Caco-2 (cell line): ENCODE measurements at regions not wholly inside any gene's neighbourhood (a gene's known extent, or its start where the extent isn't known, plus 50 kb on each side); places are given as distances from the start of the nearest gene placed in this dataset.

Source experiments
- BruUV-seq: library from RNA; stranded (reverse); fragments of 400-500 nt; replicated peaks from 2 replicates; lab custom pipeline; 2021; lab: Mats Ljungman, UMichigan
- CTCF ChIA-PET: fragments of 300-600 bp; sonication (Branson Sonifier 250); formaldehyde crosslinking; loops from one replicate; lab custom pipeline; 2022; ENCODE audit warnings: antibody characterized with exemption; lab: Charles Lee
- POLR2A ChIA-PET: fragments of 300-600 bp; sonication (Branson Sonifier 250); formaldehyde crosslinking; loops from one replicate; lab custom pipeline; 2022; ENCODE audit warnings: antibody characterized with exemption; lab: Charles Lee
- DNase-seq, 2 experiments: peaks; one replicate each; pipeline versions ENCODE4 v3.0.0 to v3.0.0-alpha.2; 2020 to 2022
- H3K27me3 ChIP-seq: replicated peaks from 2 replicates; pipeline ENCODE4 v1.6.0; 2011; ENCODE audit warnings: low read length; ENCODE audit not compliant: control insufficient read depth, insufficient read depth
- H3K36me3 ChIP-seq: 2 replicates; pipeline ENCODE4 v1.5.1; 2011; ENCODE audit warnings: low read length; ENCODE audit not compliant: control insufficient read depth, insufficient read depth
- H3K4me1 ChIP-seq: fragments of 250-450 bp; sonication (Bioruptor Pico); 2 replicates; pipeline ENCODE4 v1.5.1; 2020; ENCODE audit warnings: mild to moderate bottlenecking
- H3K4me3 ChIP-seq: 2 replicates; pipeline ENCODE4 v1.5.1; 2011; ENCODE audit warnings: low read depth, mild to moderate bottlenecking, control low read depth, low read length
- H3K9me3 ChIP-seq: fragments of 250-450 bp; sonication (Bioruptor Pico); 2 replicates; pipeline ENCODE4 v1.5.1; 2020; ENCODE audit warnings: mild to moderate bottlenecking, moderate library complexity
- H3K27ac Mint-ChIP-seq: one replicate; pipeline ENCODE4 v1.8.0; 2022; ENCODE audit warnings: mixed read lengths; ENCODE audit not compliant: unreplicated experiment
- H3K27me3 Mint-ChIP-seq: one replicate; pipeline ENCODE4 v1.8.0; 2022; ENCODE audit warnings: mixed read lengths; ENCODE audit not compliant: insufficient read depth, unreplicated experiment
- H3K36me3 Mint-ChIP-seq: one replicate; pipeline ENCODE4 v1.8.0; 2022; ENCODE audit warnings: mild to moderate bottlenecking, mixed read lengths; ENCODE audit not compliant: insufficient read depth, unreplicated experiment
- H3K4me1 Mint-ChIP-seq: one replicate; pipeline ENCODE4 v1.8.0; 2022; ENCODE audit warnings: low read depth, mixed read lengths; ENCODE audit not compliant: unreplicated experiment
- H3K4me3 Mint-ChIP-seq: one replicate; pipeline ENCODE4 v1.8.0; 2022; ENCODE audit warnings: mild to moderate bottlenecking, moderate library complexity, mixed read lengths; ENCODE audit not compliant: unreplicated experiment
- H3K9me3 Mint-ChIP-seq: one replicate; pipeline ENCODE4 v1.8.0; 2022; ENCODE audit warnings: mixed read lengths; ENCODE audit not compliant: unreplicated experiment
- intact Hi-C: fragments of 100-400 bp; cut with micrococcal nuclease; formaldehyde crosslinking; loops from one replicate; pipeline ENCODE4 v1.10.0; 2022; ENCODE audit not compliant: unreplicated experiment
- TF ChIP-seq, protein P1 (sequence below), 2 experiments: fragments of 200-600 bp in 1 of 2; IDR thresholded peaks; 1 replicate in 1 of 2; 2 replicates in 1 of 2; pipeline versions ENCODE4 v1.5.1 to v1.8.0; 2011 to 2022; ENCODE audit warnings: antibody characterized with exemption in 1 of 2, control low read depth in 1 of 2, inconsistent platforms in 1 of 2, low read depth in 1 of 2, low read length in 1 of 2, mild to moderate bottlenecking in 1 of 2, moderate library complexity in 1 of 2; ENCODE audit not compliant: insufficient read depth in 1 of 2, severe bottlenecking in 1 of 2, unreplicated experiment in 1 of 2

DNA sequence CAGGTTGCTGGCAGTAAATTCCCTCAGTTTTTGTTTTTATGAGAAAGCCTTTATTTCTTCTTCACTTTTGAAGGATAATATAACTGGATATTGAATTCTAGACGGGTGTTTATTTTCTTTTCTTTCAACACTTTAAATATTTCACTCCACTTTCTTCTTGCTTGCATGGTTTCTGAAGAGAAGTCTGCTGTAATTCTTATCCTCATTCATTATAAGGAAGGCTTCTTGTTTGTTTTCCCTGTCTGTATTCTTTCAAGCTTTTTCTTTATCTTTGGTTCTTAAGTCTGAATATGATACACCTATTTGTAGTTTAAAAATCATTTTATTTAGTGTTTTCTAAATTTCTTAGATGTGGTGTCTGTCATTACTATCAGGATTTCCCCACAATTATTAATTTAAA lies 1054.3 kb downstream of the TLE1 start:
- TF ChIP-seq, protein P1, sequence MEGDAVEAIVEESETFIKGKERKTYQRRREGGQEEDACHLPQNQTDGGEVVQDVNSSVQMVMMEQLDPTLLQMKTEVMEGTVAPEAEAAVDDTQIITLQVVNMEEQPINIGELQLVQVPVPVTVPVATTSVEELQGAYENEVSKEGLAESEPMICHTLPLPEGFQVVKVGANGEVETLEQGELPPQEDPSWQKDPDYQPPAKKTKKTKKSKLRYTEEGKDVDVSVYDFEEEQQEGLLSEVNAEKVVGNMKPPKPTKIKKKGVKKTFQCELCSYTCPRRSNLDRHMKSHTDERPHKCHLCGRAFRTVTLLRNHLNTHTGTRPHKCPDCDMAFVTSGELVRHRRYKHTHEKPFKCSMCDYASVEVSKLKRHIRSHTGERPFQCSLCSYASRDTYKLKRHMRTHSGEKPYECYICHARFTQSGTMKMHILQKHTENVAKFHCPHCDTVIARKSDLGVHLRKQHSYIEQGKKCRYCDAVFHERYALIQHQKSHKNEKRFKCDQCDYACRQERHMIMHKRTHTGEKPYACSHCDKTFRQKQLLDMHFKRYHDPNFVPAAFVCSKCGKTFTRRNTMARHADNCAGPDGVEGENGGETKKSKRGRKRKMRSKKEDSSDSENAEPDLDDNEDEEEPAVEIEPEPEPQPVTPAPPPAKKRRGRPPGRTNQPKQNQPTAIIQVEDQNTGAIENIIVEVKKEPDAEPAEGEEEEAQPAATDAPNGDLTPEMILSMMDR (IDR thresholded peaks at IDR 0.05; ENCODE audit: insufficient read depth in 1 of 2, low read depth in 1 of 2, low read length in 1 of 2, severe bottlenecking in 1 of 2, unreplicated experiment in 1 of 2): no peak
- Histone ChIP-seq H3K9me3 (no peaks in the 10 kb centered on the region), H3K36me3 (no peaks in the 10 kb centered on the region), H3K27me3 (no peaks in the 10 kb centered on the region), H3K4me3 (no peak overlapping the region), H3K4me1 (no peaks in the 10 kb centered on the region)
- H3K27ac Mint-ChIP-seq: no peak overlapping the region
- H3K27me3 Mint-ChIP-seq: no peaks in the 10 kb centered on the region
- no peak overlapping the region for H3K4me3 Mint-ChIP-seq
- CTCF ChIA-PET: no interaction called here
- no TSS peak for BruUV-seq
- no peaks in the 10 kb centered on the region for H3K4me1 Mint-ChIP-seq
- DNase-seq: no peak
- H3K36me3 Mint-ChIP-seq: no peaks in the 10 kb centered on the region
- intact Hi-C loops: no loop called here
- POLR2A ChIA-PET: no interaction called here
- H3K9me3 Mint-ChIP-seq: no peaks in the 10 kb centered on the region

DNA sequence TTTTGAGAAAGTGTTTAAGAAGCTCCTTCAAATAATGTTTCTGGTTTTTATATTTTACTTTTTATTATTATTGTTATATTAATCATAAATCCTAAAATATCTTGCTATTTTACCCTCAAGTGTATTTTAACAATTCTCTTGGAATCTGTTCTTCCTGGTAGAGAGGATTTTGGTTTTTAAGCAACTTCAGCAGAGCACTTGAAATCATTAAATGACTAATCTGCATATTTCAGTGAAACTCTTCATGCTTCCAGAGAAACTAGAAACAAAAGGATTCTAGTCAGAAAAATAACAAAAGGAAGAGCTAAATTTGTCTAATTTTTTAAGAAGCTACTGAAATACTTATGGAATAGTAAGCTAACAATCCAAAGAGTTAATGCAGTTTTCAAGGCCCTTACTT lies 1057.3 kb downstream of the TLE1 start:
- no peak overlapping the region for H3K27ac Mint-ChIP-seq
- no peaks in the 10 kb centered on the region for H3K4me1 Mint-ChIP-seq
- Histone ChIP-seq H3K4me1 (no peaks in the 10 kb centered on the region), H3K27me3 (no peaks in the 10 kb centered on the region), H3K36me3 (no peaks in the 10 kb centered on the region), H3K4me3 (no peak overlapping the region), H3K9me3 (no peaks in the 10 kb centered on the region)
- no peaks in the 10 kb centered on the region for H3K36me3 Mint-ChIP-seq
- POLR2A ChIA-PET: no interaction called here
- H3K9me3 Mint-ChIP-seq: no peaks in the 10 kb centered on the region
- BruUV-seq: no TSS peak
- intact Hi-C loops: no loop called here
- TF ChIP-seq, protein P1 (IDR thresholded peaks at IDR 0.05; ENCODE audit: insufficient read depth in 1 of 2, low read depth in 1 of 2, low read length in 1 of 2, severe bottlenecking in 1 of 2, unreplicated experiment in 1 of 2): no peak
- H3K4me3 Mint-ChIP-seq: no peak overlapping the region
- no peaks in the 10 kb centered on the region for H3K27me3 Mint-ChIP-seq
- CTCF ChIA-PET: no interaction called here
- DNase-seq: no peak

DNA sequence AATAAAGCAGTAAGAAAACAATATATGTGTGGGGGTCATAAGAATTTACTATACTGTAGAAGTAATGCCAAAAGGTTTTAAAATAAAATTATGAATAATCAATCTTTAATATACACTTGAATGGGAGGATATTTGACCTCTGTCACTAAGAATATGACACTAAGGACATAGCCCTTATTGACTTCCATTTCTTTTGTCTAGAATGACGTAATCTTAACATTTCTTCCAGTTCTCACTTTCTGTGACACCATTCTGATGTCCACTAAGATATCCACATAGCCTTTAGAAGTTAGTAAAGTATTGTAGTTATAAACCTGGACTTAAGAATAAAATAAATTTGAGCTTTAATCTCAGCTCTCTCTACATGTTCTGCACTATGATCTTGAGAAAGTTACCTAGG lies 1050.7 kb downstream of the TLE4 start:
- Histone ChIP-seq H3K9me3 (no peaks in the 10 kb centered on the region), H3K4me1 (no peaks in the 10 kb centered on the region), H3K36me3 (no peaks in the 10 kb centered on the region), H3K4me3 (no peak overlapping the region), H3K27me3 (no peaks in the 10 kb centered on the region)
- Mint-ChIP-seq H3K27me3 (no peaks in the 10 kb centered on the region), H3K4me1 (no peaks in the 10 kb centered on the region), H3K27ac (no peak overlapping the region), H3K4me3 (no peak overlapping the region), H3K9me3 (no peaks in the 10 kb centered on the region), H3K36me3 (no peaks in the 10 kb centered on the region)
- TF ChIP-seq, protein P1 (IDR thresholded peaks at IDR 0.05; ENCODE audit: insufficient read depth in 1 of 2, low read depth in 1 of 2, low read length in 1 of 2, severe bottlenecking in 1 of 2, unreplicated experiment in 1 of 2): no peak
- POLR2A ChIA-PET: no interaction called here
- intact Hi-C loops: no loop called here
- CTCF ChIA-PET: no interaction called here
- no peak for DNase-seq
- no TSS peak for BruUV-seq
